IMR-90 (cell line): ENCODE measurements at regions not wholly inside any gene's neighbourhood (a gene's known extent, or its start where the extent isn't known, plus 50 kb on each side); places are given as distances from the start of the nearest gene placed in this dataset.

Experiments used
- ATAC-seq: fragments of 200-7000 bp; cut with Tn5 transposase; 2 replicates; pipeline ENCODE4 v1.9.1; 2020; ENCODE audit warnings: low read depth, mild to moderate bottlenecking, moderate library complexity
- BruUV-seq: library from RNA; stranded (reverse); fragments of 400-500 nt; replicated peaks from 2 replicates; lab custom pipeline; 2021; lab: Mats Ljungman, UMichigan
- CTCF ChIA-PET: fragments of 300-600 bp; formaldehyde crosslinking; extraction: SDS; loops from one replicate; lab custom pipeline; 2021; ENCODE audit warnings: antibody characterized with exemption; lab: Yijun Ruan, JAX
- POLR2A ChIA-PET: fragments of 300-600 bp; sonication (Branson Sonifier 250); formaldehyde crosslinking; loops from one replicate; lab custom pipeline; 2022; ENCODE audit warnings: antibody characterized with exemption; ENCODE audit not compliant: unreplicated experiment; lab: Charles Lee
- DNase-seq: peaks from one replicate; pipeline ENCODE4 v3.0.0; 2013
- H2AFZ ChIP-seq: replicated peaks from 2 replicates; pipeline ENCODE3; 2013; ENCODE audit warnings: low read length, mild to moderate bottlenecking; ENCODE audit not compliant: poor library complexity
- H2AK5ac ChIP-seq: 2 replicates; pipeline ENCODE4 v1.6.1; 2013; ENCODE audit warnings: low read depth, low read length, inconsistent platforms
- H2AK9ac ChIP-seq: replicated peaks from 2 replicates; pipeline ENCODE3; 2013; ENCODE audit warnings: mild to moderate bottlenecking, low read depth, low read length, moderate library complexity; ENCODE audit not compliant: poor library complexity
- H2BK120ac ChIP-seq: 2 replicates; pipeline ENCODE4 v1.6.1; 2013; ENCODE audit warnings: low read depth, low read length, inconsistent platforms
- H2BK15ac ChIP-seq: 3 replicates; pipeline ENCODE4 v1.6.1; 2013; ENCODE audit warnings: low read depth, low read length, inconsistent platforms
- H2BK20ac ChIP-seq: 2 replicates; pipeline ENCODE4 v1.6.1; 2013; ENCODE audit warnings: low read depth, mild to moderate bottlenecking, inconsistent platforms, low read length, moderate library complexity
- H2BK5ac ChIP-seq: 2 replicates; pipeline ENCODE4 v1.6.1; 2013; ENCODE audit warnings: mild to moderate bottlenecking, low read depth, low read length, inconsistent platforms; ENCODE audit not compliant: poor library complexity, severe bottlenecking
- H3K14ac ChIP-seq: replicated peaks from 2 replicates; pipeline ENCODE4 v1.6.1; 2013; ENCODE audit warnings: low read depth, low read length, inconsistent platforms
- H3K18ac ChIP-seq: 2 replicates; pipeline ENCODE4 v1.6.1; 2013; ENCODE audit warnings: low read depth, low read length, control low read depth
- H3K23ac ChIP-seq: 2 replicates; pipeline ENCODE4 v1.6.1; 2013; ENCODE audit warnings: low read depth, low read length, inconsistent platforms
- H3K27ac ChIP-seq: 2 replicates; pipeline ENCODE4 v1.5.1; 2013; ENCODE audit warnings: mild to moderate bottlenecking, control low read depth, low read length; ENCODE audit not compliant: insufficient read depth
- H3K27me3 ChIP-seq: 2 replicates; pipeline ENCODE4 v1.6.1; 2013; ENCODE audit warnings: low read length; ENCODE audit not compliant: control insufficient read depth, insufficient read depth
- H3K36me3 ChIP-seq: 2 replicates; pipeline ENCODE4 v1.6.1; 2013; ENCODE audit warnings: low read length, mixed read lengths; ENCODE audit not compliant: control insufficient read depth, insufficient read depth
- H3K4ac ChIP-seq: 2 replicates; pipeline ENCODE4 v1.6.1; 2013; ENCODE audit warnings: low read depth, low read length, inconsistent platforms
- H3K4me1 ChIP-seq: 2 replicates; pipeline ENCODE4 v1.6.1; 2013; ENCODE audit warnings: low read length, mixed read lengths; ENCODE audit not compliant: control insufficient read depth, insufficient read depth
- H3K4me2 ChIP-seq: 2 replicates; pipeline ENCODE4 v1.6.1; 2013; ENCODE audit warnings: low read depth, mild to moderate bottlenecking, control low read depth, low read length, moderate library complexity
- H3K4me3 ChIP-seq: 2 replicates; pipeline ENCODE4 v1.5.1; 2013; ENCODE audit warnings: low read depth, mild to moderate bottlenecking, control low read depth, low read length, moderate library complexity; ENCODE audit not compliant: insufficient read depth
- H3K56ac ChIP-seq: 2 replicates; pipeline ENCODE4 v1.6.1; 2013; ENCODE audit warnings: low read length, inconsistent platforms; ENCODE audit not compliant: insufficient read depth; ENCODE audit errors: extremely low read depth
- H3K79me1 ChIP-seq, 2 experiments: 2 replicates each; pipeline ENCODE4 v1.6.1; 2013; ENCODE audit warnings: low read length in 2 of 2, inconsistent platforms in 1 of 2, low read depth in 1 of 2
- H3K9ac ChIP-seq: 2 replicates; pipeline ENCODE4 v1.6.1; 2013; ENCODE audit warnings: low read depth, low read length, control low read depth
- H3K9me1 ChIP-seq: 2 replicates; pipeline ENCODE4 v1.6.1; 2013; ENCODE audit warnings: low read length, inconsistent platforms; ENCODE audit not compliant: insufficient read depth
- H3K9me3 ChIP-seq: 2 replicates; pipeline ENCODE4 v1.6.1; 2013; ENCODE audit warnings: low read length; ENCODE audit not compliant: control insufficient read depth, insufficient read depth
- H4K20me1 ChIP-seq: 2 replicates; pipeline ENCODE4 v1.6.1; 2013; ENCODE audit warnings: low read length, inconsistent platforms; ENCODE audit not compliant: insufficient read depth
- H4K5ac ChIP-seq: 2 replicates; pipeline ENCODE4 v1.6.1; 2013; ENCODE audit warnings: mild to moderate bottlenecking, low read depth, low read length, control low read depth
- H4K8ac ChIP-seq, 2 experiments: 2 replicates each; pipeline ENCODE4 v1.6.1; 2013; ENCODE audit warnings: low read depth in 2 of 2, low read length in 2 of 2, control low read depth in 1 of 2, inconsistent platforms in 1 of 2
- H4K91ac ChIP-seq: 2 replicates; pipeline ENCODE4 v1.6.1; 2013; ENCODE audit warnings: low read depth, low read length, inconsistent platforms; ENCODE audit not compliant: insufficient read depth
- FOS ChIP-seq: fragments of 150-350 bp; IDR thresholded peaks from 2 replicates; pipeline ENCODE4 v1.6.1; 2016; ENCODE audit warnings: low read depth, low read length
- RFX5 ChIP-seq: IDR thresholded peaks from 2 replicates; pipeline ENCODE4 v1.8.0; 2012; ENCODE audit warnings: low read depth, mild to moderate bottlenecking, low read length, moderate library complexity
- WGBS, 2 experiments: methylation state at CpG; one replicate each; pipeline versions ENCODE4 v1.1.5 to v1.1.7; 2013; ENCODE audit warnings: missing lambda C conversion rate in 2 of 2; ENCODE audit not compliant: insufficient read length in 1 of 2; ENCODE audit errors: extremely low coverage in 2 of 2; 5-methylcytosine and 5-hydroxymethylcytosine counted together
- dilution Hi-C: fragments of 300-500 bp; cut with HindIII; formaldehyde crosslinking; loops from one replicate; pipeline ENCODE4 v1.14.3; 2018; ENCODE audit warnings: low sequenced_read_pairs; ENCODE audit not compliant: unreplicated experiment
- in situ Hi-C: fragments of 300-500 bp; cut with MboI; formaldehyde crosslinking; loops from 3 replicates; pipeline ENCODE4 v1.14.3; 2019; ENCODE audit warnings: low sequenced_read_pairs, inconsistent platforms, mixed read lengths
- intact Hi-C: fragments of 100-400 bp; cut with micrococcal nuclease; formaldehyde crosslinking; loops from 2 replicates; pipeline ENCODE4 v1.10.0; 2022

GRCh38 chrX:21004835-21005234 is 369.4 kb upstream of the CNKSR2 start:
- Histone ChIP-seq H3K4ac (no peak overlapping the region), H3K56ac (no peak overlapping the region), H4K91ac (no peak overlapping the region), H3K4me1 (no peaks in the 10 kb centered on the region), H4K20me1 (no peaks in the 10 kb centered on the region), H3K9ac (no peak overlapping the region), H3K27ac (no peak overlapping the region), H4K8ac (no peak overlapping the region), H3K4me2 (no peak overlapping the region), H2BK20ac (no peak overlapping the region), H3K79me1 (no peaks in the 10 kb centered on the region), H3K14ac (no peak overlapping the region), H2AK9ac (no peak overlapping the region), H3K4me3 (no peak overlapping the region), H4K5ac (no peak overlapping the region), H3K9me3 (no peaks in the 10 kb centered on the region), H2AK5ac (no peak overlapping the region), H3K23ac (no peak overlapping the region), H3K27me3 (no peaks in the 10 kb centered on the region), H3K36me3 (no peaks in the 10 kb centered on the region), H2AFZ (no peak overlapping the region), H2BK5ac (no peak overlapping the region), H2BK15ac (no peak overlapping the region), H2BK120ac (no peak overlapping the region), H3K9me1 (no peaks in the 10 kb centered on the region), H3K18ac (no peak overlapping the region)
- TF ChIP-seq FOS (no peak), RFX5 (no peak)
- no TSS peak for BruUV-seq
- in situ Hi-C loops (no loop called here), intact Hi-C loops (no loop called here), dilution Hi-C loops (no loop called here)
- ChIA-PET CTCF (no interaction called here), POLR2A (no interaction called here)
- DNase-seq (no peak), ATAC-seq (no peak)
- WGBS, 2 experiments: no CpG with 5 or more reads among the region's 2 CpGs
